OCI-LY7 (cell line): ENCODE measurements at regions not wholly inside any gene's neighbourhood (a gene's known extent, or its start where the extent isn't known, plus 50 kb on each side); places are given as distances from the start of the nearest gene placed in this dataset.

Experiments used
- CTCF ChIP-seq: fragments of 200-600 bp; sonication (generic); conservative IDR thresholded peaks from 2 replicates; pipeline ENCODE4 v1.5.1; 2014; ENCODE audit warnings: mild to moderate bottlenecking, antibody characterized with exemption, low read length, moderate library complexity, mixed read lengths
- EZH2phosphoT487 ChIP-seq: fragments of 200-600 bp; sonication (generic); IDR thresholded peaks from 2 replicates; pipeline ENCODE4 v1.6.1; 2018; ENCODE audit warnings: low read depth, borderline replicate concordance, mild to moderate bottlenecking, mixed run types, antibody characterized with exemption, low read length, moderate library complexity, mixed read lengths

- TF ChIP-seq CTCF (no peak), EZH2phosphoT487 (no peak)
Measured at GRCh38 chr14:34170882-34171281, 220.0 kb upstream of the EGLN3 start.
